ENCODE measurements at regions not wholly inside any gene's neighbourhood (a gene's known extent, or its start where the extent isn't known, plus 50 kb on each side); places are given as distances from the start of the nearest gene placed in this dataset.

- no peaks in the 10 kb centered on the region for H3K36me3 ChIP-seq
- ATAC-seq (ENCODE audit: insufficient number of reproducible peaks, low FRiP score, low read depth) (no peak), DNase-seq (ENCODE audit: low spot score) (no peak)
- no peaks in the 10 kb centered on the region for H3K4me1 ChIP-seq (ENCODE audit: control insufficient read depth in 1 of 2, low read depth in 2 of 2)
- no peak for TF ChIP-seq CTCF (IDR thresholded peaks at IDR 0.05)
- no peaks in the 10 kb centered on the region for H3K9me3 ChIP-seq
- H3K4me3 ChIP-seq, result no peak overlapping the region
- H3K27ac ChIP-seq, result no peak overlapping the region
- H3K27me3 ChIP-seq (replicated peaks; ENCODE audit: insufficient read depth), result no peaks in the 10 kb centered on the region
Measured at GRCh38 chr12:94756789-94757188, 106.4 kb upstream of the TMCC3 start.

DNA sequence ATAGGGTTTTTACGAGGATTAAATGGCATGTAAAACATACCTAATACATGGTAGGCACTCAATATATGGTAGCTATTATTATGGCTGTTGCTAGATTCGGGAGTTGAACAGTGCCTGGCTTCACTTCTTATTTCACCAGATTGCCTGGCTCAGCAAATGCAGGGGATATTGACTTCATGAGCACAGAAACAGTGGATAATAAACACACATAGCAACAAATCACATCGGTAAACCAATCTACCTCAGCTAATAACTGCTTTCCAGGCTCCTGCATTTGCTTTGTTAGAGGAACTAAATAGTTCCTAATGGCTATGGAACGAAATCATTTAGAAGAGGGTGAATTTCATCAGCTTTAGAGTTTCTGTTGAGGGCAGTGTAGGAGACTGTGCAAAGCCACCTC, 105.2 kb upstream of the TMCC3 start:
- no peak for TF ChIP-seq CTCF (IDR thresholded peaks at IDR 0.05)
- Histone ChIP-seq H3K4me3 (no peak overlapping the region), H3K4me1 (ENCODE audit: control insufficient read depth in 1 of 2, low read depth in 2 of 2) (no peaks in the 10 kb centered on the region), H3K9me3 (no peaks in the 10 kb centered on the region), H3K27ac (no peak overlapping the region), H3K36me3 (no peaks in the 10 kb centered on the region), H3K27me3 (replicated peaks; ENCODE audit: insufficient read depth) (no peaks in the 10 kb centered on the region)
- ATAC-seq (ENCODE audit: insufficient number of reproducible peaks, low FRiP score, low read depth), result no peak
- DNase-seq (ENCODE audit: low spot score), result no peak

DNA sequence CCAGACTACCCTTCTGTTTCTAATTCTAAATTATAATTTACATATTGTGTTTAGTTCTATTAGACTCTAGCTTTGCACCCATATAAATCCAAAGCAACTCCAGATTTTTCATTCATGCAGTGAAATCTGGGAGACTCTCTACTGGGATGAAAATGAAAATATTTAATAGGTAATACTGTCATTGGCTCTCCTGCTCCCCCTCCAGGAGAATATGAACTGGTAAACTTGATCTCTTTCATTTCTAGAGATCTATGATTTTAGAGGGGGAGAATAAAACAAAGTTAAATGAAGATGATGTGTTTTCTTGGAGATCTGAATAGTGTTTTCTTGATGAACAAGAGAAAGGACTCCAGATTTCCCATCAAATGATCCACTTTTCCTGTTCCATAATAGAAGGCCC, 104.3 kb upstream of the TMCC3 start:
- H3K4me1 ChIP-seq (ENCODE audit: control insufficient read depth in 1 of 2, low read depth in 2 of 2), result no peaks in the 10 kb centered on the region
- H3K9me3 ChIP-seq, result no peaks in the 10 kb centered on the region
- H3K36me3 ChIP-seq, result no peaks in the 10 kb centered on the region
- H3K27me3 ChIP-seq (replicated peaks; ENCODE audit: insufficient read depth), result no peaks in the 10 kb centered on the region
- no peak overlapping the region for H3K4me3 ChIP-seq
- TF ChIP-seq CTCF (IDR thresholded peaks at IDR 0.05), result no peak
- DNase-seq (ENCODE audit: low spot score) (no peak), ATAC-seq (ENCODE audit: insufficient number of reproducible peaks, low FRiP score, low read depth) (no peak)
- no peak overlapping the region for H3K27ac ChIP-seq

GRCh38 chr12:94753036-94753679, 102.8 kb upstream of the TMCC3 start:
- Histone ChIP-seq H3K27me3 (replicated peaks; ENCODE audit: insufficient read depth) (no peaks in the 10 kb centered on the region), H3K9me3 (no peaks in the 10 kb centered on the region), H3K4me1 (ENCODE audit: control insufficient read depth in 1 of 2, low read depth in 2 of 2) (no peaks in the 10 kb centered on the region), H3K27ac (no peak overlapping the region), H3K4me3 (no peak overlapping the region), H3K36me3 (no peaks in the 10 kb centered on the region)
- TF ChIP-seq CTCF (IDR thresholded peaks at IDR 0.05), result no peak
- ATAC-seq (ENCODE audit: insufficient number of reproducible peaks, low FRiP score, low read depth) (no peak), DNase-seq (ENCODE audit: low spot score) (no peak)

DNA sequence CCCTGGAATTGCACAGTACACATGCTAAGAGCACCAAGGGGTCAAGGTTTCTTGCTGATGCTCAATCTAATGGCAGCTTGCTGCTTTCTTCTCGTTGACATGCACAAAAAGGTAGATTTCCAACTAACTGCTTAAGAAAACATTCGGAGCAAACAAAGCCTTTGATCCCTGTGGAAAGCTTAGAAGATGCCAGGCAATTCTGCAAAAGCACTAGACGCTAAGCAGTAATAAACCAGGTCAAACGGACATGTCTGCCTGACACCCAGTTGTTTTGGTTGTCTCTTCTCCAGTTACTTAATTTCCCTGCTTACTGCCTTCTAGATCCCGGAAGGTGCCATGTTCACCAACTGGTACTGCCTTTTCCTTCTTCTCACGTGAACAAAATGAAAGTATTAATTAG, 100.5 kb upstream of the TMCC3 start:
- no peak for DNase-seq (ENCODE audit: low spot score)
- no peak overlapping the region for H3K27ac ChIP-seq
- no peak for ATAC-seq (ENCODE audit: insufficient number of reproducible peaks, low FRiP score, low read depth)

More for the DNA sequence above, 100.5 kb upstream of the TMCC3 start:
- Histone ChIP-seq H3K9me3 (no peaks in the 10 kb centered on the region), H3K36me3 (no peaks in the 10 kb centered on the region), H3K4me1 (ENCODE audit: control insufficient read depth in 1 of 2, low read depth in 2 of 2) (no peaks in the 10 kb centered on the region), H3K4me3 (no peak overlapping the region), H3K27me3 (replicated peaks; ENCODE audit: insufficient read depth) (no peaks in the 10 kb centered on the region)
- no peak for TF ChIP-seq CTCF (IDR thresholded peaks at IDR 0.05)

Measured in thoracic aorta (tissue), 2 donors.